Fibroblast of lung (primary cell): ENCODE measurements at regions not wholly inside any gene's neighbourhood (a gene's known extent, or its start where the extent isn't known, plus 50 kb on each side); places are given as distances from the start of the nearest gene placed in this dataset.

ENCODE experiments used
- CTCF ChIP-seq, 2 donors: IDR thresholded peaks in 1 of 2; conservative IDR thresholded peaks in 1 of 2; 1 replicate in 1 of 2; 2 replicates in 1 of 2; pipeline ENCODE4 v1.5.1; 2011 to 2012; ENCODE audit warnings: low read length in 2 of 2, control low read depth in 1 of 2, inconsistent platforms in 1 of 2, low read depth in 1 of 2, mild to moderate bottlenecking in 1 of 2
- EZH2 ChIP-seq: IDR thresholded peaks from 2 replicates; pipeline ENCODE4 v1.5.1; 2012; ENCODE audit warnings: low read length, control low read depth, mild to moderate bottlenecking; ENCODE audit errors: missing control alignments

GRCh38 chr5:167448376-167448775 is 843.1 kb upstream of the WWC1 start:
- no peak for TF ChIP-seq EZH2
- no peak for TF ChIP-seq CTCF (conservative IDR thresholded peaks at IDR 0.05 in 1 of 2, IDR thresholded peaks at IDR 0.05 in 1 of 2; ENCODE audit: low read depth in 1 of 2, low read length in 2 of 2)
